ENCODE measurements at regions not wholly inside any gene's neighbourhood (a gene's known extent, or its start where the extent isn't known, plus 50 kb on each side); places are given as distances from the start of the nearest gene placed in this dataset.
"Not testable (repeated sequence)": the region's sequence is repeated elsewhere in the genome, so short reads cannot be mapped to it uniquely, and the experiment has no call there.

DNA sequence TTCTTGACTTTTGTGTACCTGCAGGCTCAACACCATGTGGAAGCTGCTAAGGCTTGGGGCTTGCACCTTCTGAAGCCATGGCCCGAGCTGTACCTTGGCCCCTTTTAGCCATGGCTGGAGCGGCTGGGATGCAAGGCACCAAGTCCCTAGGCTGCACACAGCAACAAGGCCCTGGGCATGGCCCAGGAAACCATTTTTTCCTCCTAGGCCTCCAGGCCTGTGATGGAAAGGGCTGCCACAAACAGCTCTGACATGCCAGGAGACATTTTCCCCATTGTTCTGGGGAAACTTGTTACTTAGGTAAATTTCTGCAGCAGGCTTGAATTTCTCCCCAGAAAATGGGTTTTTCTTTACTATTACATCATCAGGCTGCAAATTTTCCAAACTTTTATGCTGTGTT lies 387.4 kb downstream of the GBA3 start:
- not testable (repeated sequence) for DNase-seq

DNA sequence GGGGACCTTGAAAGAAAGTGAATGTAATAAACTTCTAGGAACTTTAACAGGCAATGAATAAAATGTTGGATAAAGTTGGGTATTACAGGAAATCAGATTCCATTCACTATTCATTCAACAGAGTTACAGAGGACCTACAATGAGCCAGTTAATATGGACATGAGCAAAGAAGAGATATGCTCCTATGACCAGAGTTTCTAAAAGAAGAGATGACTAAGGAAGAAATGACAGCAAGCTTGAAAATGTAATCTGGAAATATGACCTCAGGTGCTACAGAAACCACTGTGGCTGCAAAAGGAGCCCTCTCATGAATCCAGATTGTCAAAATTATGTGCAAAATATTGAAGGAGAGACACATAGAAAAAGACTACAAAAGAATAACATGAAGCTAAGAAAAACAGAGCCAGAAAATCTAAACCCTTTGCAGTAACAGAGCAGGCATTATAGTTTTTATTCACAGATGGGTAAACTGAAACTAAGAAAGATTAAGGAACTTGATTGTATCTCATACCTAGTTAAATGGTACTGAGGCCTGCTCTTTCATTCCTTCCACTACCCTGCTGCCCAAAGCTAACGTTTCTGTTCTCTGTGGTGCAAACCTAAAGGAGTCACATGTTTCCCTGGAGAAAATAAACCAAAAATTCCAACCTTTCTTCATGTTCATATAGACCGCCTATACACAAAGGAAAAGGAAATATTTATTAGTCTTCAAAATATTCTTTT lies 378.3 kb downstream of the GBA3 start:
- no peak for DNase-seq

DNA sequence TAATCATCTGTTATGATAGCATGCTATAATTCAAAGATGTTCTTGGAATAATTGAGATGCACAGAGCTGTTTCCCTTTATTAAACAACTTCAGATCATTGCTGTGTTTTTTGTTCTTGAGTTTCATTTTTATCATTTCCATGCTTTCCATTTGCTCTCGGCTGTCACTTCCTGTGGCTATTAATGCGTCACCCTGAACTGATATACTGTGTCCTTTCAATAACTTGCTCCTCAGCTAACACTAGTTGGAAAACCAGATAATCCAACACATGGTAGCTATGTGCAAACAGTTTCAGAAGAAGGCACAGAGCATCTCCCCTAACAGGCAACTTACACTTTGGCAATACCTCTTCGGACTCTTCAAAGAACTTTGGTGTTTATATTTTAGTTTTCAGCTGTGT lies 376.0 kb downstream of the GBA3 start:
- no peak for DNase-seq

DNA sequence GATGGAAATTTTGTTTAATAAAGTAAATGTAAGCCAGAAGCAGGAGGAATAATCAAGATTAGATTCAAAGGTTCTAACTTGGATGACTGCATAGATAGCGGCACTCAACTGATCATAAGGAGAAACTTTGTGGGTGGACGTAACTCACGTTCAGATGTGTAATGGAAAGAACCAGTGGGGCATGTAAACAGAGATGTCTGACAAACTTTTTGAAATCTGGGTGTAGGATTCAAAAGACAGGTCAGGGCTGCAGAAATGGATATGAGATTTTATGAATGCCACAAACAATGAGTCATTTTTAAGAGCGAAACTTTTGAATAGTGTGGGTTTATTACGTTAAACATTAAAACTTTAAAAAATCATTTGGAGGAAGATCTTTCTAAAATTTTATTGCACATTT lies 375.6 kb downstream of the GBA3 start:
- no peak for DNase-seq

DNA sequence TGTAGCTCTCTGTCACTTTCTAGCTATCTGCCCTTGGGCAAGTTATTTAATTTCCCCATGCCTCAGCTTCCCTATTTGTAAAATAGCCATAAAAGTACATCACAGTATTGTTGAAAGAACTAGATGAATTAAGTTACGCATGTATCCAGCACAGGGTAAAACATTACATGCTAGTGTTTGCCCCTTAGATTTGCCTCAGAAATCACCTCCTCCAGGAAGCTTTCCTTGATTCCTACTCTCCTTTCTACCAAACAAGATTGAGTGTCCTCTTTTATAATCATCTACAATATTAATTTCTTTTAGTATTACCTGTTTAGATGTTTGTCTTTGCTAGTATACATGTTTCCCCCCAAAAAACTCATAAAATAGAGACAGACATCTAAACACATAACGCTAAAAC lies 369.5 kb downstream of the GBA3 start:
- no peak for DNase-seq

GRCh38 chr4:23061431-23061830 lies 368.7 kb downstream of the GBA3 start:
- DNase-seq = no peak

- peak; percentile 61 for DNase-seq
These were observed 368.0 kb downstream of the GBA3 start for GRCh38 chr4:23060776-23061175.

DNA sequence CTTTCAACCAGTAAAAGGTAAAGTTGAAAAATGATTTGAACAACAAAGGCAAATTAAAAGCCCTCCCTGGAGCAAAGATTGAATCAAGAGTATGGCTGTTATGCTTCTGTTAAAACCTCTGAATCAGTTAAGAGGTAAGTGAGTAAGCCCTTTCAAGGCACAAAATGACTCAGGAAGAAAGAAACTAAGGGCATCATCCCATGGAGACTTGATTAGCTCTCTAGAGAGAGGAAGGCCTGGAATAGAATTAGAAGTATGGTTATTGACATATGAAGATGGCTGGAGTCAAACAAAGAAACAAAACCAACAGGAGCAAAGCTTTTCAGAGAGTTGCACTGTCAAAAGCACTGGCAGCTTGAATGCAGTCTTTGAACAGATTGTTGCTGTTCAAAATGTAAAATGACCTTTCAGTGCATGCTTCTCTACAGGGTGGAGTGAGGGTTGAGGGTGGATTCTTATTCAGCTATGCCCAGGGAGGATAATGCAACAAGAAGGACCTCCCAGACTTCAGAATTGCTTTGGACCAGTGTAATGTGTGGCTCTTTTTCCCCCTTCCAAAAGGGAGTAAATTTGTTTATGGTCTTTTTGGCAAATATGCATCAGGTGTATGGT lies 365.5 kb downstream of the GBA3 start:
- DNase-seq = no peak

- DNase-seq = peak; percentile 55
These were observed 348.8 kb downstream of the GBA3 start for GRCh38 chr4:23041501-23041900.

DNA sequence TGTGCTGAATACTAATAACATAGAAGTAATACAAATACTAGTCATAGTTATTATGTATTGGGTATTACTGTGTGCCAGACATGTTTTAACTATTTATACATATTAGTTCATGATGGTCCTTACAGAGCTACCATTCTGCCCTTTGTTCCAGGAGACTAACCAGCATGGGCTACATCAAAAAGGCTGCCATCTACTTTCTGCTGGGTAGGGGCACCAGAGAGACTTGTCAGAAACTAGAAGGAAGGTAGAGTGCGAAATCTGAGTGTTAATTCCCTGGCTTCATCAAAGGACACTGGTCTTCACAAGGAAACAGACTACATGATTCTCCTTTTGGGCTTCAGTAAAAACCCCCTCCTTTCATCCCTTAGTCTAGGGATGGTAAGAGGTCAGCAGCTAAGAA lies 347.8 kb downstream of the GBA3 start:
- DNase-seq = no peak

DNA sequence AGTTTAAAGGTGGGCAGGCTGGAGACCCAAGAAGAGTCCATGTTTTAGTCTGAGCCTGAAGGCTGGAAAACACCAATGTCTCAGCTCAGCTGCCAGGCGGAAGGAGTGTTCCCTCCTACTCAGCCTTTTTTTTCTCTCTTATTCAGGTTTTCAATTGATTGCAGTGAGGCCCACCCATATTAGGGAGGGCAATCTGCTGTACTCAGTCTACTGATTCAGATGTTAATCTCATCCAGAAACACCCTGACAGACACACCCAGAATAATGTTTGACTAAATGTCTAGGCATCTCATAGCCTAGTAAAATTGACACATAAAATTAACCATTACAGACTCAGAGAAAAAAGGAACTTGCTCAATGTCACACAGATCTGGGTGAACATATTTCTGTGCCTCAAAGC lies 347.1 kb downstream of the GBA3 start:
- peak; percentile 80 for DNase-seq

DNA sequence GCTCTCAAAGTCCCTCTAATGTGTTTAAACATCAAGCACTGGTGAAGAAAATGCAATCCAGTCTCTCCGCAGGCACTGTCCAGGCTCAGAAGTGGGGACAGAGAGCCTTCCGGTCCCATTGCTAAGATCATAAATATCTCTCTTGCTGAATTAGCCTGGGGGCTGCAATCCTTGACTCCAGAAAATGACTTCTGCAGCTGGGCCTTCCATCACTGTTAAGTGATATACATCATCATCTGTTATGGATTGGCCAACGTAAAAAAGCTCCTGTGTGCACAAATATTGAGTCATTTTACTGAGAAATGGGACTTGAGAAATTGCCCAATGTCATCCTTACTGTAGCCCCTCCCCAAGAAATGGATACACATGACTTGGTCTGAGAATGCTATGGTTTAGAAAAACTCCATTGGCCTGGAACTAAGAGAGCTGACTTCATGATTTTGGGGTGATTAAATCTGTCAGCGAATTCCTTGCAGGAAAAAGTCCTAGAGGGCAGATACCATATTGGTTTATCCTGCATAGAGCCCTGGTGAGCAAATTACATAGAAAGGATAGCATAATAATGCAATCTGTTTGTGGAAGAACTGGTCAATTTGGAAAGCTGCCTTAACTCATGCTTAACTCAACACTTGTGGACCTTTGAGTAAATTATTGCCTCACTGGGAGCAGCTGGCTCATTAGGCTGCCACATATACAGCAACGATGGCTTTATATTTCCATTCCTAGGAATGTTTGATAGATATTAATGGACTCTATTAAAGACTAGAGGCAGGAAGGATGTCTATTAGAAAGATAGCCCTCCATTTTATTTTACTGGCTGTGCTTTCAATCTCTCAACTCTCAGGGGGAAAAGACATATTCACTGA lies 346.1 kb downstream of the GBA3 start:
- no peak for DNase-seq

DNA sequence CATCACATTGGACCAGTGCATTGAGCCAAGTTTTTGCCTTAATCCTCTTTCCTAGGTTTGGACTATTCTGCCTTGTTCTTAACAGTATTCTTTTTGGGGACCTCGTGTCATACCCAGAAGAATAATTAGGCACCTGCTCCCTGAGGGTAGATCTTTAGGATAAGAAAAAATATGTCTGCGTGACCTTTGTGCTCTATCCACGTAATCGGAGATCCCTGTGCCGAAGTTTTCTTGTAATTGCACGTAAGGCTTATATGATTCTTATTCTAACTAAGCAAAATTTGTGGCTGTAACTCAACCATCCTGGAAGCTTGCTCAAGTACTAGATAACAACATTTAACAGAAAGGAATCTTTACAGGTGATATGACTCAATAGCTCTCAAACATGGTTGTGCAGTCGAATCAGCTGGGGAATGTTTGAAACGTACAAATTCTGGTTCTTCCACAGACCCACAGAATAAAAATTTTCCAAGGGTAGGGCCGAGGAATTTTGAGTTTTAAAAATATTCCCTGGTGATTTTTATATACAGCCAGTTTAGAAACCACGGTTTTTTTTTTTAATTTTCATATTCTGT lies 344.3 kb downstream of the GBA3 start:
- no peak for DNase-seq

DNA sequence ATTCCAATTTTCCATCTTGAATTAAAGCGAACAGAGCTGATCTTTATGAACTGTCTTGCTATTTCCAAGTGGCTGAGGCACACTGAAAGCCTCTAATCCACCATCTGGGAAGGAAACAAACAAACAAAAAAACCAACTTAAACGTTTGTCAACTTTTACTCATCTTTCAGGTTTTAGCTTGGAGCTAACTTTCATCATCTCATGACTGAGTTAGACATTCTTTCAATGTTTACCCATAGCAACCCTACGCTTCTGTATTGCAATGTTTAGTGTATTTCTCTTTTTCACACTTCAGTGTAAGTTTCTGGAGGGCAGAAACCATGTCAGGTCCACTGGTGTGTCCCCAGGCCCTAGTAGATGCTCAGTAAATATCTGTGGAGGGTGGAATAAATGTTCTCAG lies 343.8 kb downstream of the GBA3 start:
- no peak for DNase-seq

DNA sequence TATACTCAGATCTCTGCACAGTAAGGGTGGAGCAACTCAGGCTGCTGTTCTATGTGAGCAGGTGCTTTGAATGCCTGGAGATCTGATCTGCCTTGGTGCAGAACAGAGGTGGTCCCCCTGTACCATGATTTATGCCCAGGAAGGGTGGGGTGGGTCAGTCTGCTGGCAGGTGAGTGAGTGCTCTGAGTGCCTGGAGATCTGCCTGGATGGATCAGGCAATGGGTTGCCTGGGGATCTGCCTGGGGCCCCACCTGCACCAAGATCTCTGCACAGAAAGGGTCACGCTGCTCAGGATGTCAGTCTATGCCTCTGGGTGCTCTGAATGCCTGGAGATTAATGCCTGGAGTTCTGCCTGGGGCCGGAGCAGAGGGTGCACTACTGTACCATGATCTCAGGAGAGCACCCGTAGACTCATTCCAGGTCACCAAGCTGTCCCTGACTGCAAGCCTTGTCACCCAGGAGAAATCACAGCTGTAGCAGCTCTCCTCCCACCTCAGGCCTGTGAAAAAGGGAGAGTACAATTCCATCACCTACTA lies 342.9 kb downstream of the GBA3 start:
- no peak for DNase-seq

GRCh38 chr4:23034731-23035130 lies 342.0 kb downstream of the GBA3 start:
- DNase-seq = peak; percentile 38

DNA sequence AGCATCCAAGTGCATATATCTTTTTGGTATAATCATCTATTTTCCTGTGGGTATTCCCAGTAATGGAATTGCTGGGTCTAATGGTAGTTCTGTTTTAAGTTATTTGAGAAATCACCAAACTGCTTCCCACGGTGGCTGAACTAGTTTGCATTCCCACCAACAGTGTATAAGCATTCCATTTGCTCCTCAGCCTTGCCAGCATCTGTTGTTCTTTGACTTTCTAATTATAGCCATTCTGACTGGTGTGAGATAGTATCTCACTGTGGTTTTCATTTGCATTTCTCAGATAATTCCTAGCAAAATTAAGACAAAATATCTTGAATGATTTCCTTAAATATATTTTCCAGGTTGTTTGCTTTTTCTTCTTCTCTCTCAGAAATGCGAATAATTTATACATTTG lies 341.1 kb downstream of the GBA3 start:
- peak; percentile 96 for DNase-seq

- DNase-seq = no peak
These were observed 336.1 kb downstream of the GBA3 start for GRCh38 chr4:23028875-23029274.

DNA sequence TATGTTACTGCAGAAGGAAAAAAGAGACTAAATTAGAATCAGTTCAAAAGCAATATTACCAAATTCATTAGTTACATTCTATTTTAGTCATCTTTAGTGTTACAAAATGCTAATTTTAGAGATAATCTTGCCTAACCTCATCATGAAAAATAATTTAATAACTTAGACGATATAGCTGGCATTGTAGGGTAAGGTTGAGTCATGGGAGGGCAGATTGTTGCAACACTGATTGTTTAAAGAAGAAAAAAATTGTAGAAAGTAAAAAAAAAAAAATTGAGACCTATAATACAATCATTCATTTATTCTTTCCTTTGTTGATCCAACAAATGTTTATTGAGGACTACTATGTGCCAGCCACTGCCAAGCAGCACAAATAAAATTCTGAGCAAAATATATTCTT lies 330.9 kb downstream of the GBA3 start:
- DNase-seq = no peak

DNA sequence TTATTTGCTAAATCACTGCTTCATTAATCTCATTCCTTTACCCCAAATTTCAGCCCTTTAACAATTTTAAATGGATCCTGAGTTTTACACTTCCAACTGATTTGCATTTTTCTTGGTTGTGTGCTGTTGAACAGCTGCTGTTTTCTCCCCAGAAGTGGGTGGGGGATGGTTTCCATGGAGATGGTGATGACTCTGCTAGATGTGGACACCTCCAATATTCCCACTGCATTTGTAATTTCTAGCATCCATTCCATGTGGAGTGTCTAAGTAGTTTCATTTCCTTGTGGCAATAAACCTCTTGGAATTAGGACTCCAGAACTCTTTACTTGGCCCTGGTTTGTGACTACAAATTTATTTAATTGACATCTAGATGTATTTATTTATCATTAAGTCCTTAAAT lies 330.4 kb downstream of the GBA3 start:
- DNase-seq = no peak

DNA sequence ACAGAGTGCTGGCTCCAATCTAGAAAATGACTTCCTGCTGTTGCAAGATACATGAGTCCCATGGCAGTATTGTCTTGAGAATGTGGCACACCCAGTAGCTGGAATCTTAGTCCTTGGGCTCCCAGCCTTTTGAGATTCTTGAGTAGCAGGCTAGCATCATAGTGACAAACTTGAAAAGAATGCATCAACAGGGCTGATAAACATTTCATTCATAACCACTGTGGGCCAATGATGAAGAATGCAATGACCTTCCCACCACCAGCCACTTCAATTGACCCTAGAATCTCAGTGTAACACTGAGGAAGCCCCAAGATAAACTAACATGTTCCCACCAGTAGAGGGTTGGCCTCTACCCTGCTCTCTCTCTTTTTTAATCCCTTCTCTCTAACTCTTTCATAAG lies 329.3 kb downstream of the GBA3 start:
- peak; percentile 99 for DNase-seq

- DNase-seq = no peak
These were observed 328.3 kb downstream of the GBA3 start for GRCh38 chr4:23021040-23021439.

GRCh38 chr4:23020399-23020798 lies 327.7 kb downstream of the GBA3 start:
- not testable (repeated sequence) for DNase-seq

Measured in fibroblast of skin of back (primary cell).